Myocyte (in vitro differentiated cells): ENCODE measurements at regions not wholly inside any gene's neighbourhood (a gene's known extent, or its start where the extent isn't known, plus 50 kb on each side); places are given as distances from the start of the nearest gene placed in this dataset.
A peak's percentile ranks its signal among the peaks of the same experiment; 100 is the strongest.
"Not testable (repeated sequence)": the region's sequence is repeated elsewhere in the genome, so short reads cannot be mapped to it uniquely, and the experiment has no call there.

Experiments
- DNase-seq: peaks from one replicate; pipeline ENCODE4 v3.0.0-alpha.2; 2012; ENCODE audit warnings: low read depth

DNA sequence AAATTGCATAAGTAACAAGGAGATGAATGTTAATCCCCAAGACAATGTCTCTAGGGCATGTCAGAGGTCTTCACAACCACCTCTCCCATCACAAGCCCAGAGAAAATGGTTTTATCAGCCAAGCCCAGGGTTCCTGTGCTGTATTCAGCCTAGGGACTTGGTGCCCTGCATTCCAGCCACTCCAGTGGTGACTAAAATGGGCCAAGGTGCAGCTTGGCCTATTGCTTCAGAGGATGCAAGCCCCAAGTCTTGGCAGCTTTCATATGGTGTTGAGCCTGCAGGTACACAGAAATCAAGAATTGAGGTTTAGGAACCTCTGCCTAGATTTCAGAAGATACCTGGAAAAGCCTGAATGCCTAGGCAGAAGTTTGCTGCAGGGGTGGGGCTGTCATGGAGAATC is 1118.6 kb downstream of the PLA2G4A start:
- DNase-seq = no peak

DNA sequence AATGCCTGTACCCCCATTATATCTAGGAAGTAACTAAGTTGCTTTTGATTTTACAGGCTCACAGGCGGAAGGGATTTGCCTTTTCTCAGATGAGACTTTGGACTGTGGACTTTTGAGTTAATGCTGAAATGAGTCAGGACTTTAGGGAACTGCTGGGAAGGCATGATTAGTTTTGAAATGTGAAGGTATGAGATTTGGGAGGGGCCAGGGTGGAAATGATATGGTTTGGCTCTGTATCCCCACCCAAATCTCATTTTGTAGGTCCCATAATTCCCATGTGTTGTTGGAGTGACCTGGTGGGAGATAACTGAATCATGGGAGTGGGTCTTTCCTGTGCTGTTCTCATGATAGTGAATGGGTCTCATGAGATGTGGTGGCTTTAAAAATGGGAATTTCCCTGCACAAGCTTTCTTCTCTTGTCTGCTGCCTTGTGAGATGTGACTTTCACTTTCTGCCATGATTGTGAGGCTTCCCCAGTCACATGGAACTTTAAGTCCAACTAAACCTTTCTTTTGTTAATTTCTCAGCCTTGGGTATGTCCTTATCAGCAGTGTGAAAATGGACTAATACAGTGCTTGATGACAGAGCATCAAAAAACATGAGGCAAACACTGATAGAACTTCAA is 1119.5 kb downstream of the PLA2G4A start:
- no peak for DNase-seq

DNA sequence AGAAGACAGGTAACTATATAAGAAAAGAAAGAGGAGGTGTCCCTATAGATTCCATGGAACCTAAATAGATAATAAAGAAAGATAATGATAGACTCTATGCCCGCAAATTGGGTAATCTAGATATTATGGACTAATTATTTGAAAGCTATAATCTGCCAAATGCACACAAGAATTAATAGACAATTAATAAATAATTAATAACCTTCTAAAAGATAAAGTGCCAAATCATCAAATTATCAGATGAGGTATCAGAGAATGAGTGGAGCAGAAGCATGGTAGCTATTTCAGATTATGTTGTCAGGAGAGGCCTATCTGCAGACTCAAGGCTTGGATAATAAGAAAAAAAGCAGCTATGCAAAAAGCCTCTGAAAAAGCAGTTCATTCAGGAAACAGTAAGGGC is 1120.8 kb downstream of the PLA2G4A start:
- DNase-seq = no peak

DNA sequence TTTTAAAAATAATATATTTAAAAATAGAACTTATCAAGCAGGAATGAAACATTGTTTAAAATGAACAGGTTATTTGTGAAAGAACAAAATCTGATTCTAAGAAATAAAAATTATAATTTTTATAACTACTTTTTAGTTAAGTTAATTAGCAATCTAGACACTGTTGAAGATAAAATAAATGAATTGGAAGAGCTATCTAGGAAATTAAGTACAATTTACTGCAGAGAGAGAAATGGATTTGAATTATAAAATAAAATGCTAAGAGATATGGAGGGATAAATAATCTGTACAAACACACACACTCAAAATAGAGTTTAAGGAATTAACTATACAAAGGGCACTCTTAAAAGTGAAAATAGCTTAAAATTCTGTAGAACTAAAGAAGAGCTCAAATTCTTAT is 1123.1 kb downstream of the PLA2G4A start:
- no peak for DNase-seq

DNA sequence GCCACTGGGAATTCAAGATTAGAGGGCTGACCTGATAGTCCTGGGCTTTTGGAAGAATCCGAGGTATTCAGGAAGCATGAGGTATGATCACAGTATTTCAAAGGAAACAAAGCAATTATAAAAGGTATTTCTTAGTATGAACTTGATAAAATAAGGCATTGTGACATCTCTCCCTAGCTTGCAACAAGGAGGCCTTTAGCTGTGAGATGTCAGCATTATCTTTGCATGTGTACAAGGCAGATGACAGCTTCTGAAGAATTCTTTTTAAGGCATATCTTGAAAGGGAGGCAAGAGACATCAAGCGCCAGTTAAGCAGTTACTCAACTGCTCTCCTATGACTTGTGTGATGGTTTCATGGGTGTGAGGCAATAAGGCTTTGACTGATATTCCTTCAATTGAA is 1123.7 kb downstream of the PLA2G4A start:
- DNase-seq = no peak

DNA sequence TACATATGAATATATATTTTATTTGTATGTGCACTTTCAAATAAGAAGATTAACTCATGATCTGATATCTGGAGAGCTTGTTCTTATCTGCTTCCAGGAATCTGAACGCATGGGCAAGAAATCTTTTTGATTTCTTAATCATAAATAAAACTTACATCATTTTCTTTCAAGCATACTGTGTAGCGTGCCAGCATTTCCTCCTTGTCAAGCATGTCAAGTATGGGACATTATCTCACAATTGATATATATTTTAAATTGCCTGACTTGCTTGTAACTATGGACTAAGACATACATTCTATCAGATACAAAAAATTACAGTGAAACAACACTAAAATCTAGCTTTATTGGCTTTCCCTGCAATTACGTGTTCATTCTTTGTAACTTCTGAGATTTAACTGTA is 1128.2 kb downstream of the PLA2G4A start:
- no peak for DNase-seq

DNA sequence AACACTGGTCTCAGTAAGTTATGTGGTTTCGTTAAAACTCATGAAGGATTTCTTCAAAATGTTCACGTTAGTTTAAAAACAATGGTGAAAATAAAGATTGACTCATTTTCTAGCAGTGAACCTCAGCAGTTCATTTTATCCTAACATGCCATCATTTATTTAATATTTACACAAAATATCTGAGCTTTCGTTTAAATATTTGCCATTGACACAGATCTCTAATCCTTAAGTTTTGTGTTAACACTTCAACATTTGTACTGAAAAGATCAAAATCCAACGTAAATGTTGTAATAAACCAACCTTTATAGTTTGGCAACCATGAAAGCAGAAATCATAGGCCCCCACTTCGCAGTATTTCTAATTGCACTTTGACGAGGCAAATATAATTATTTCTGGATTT is 1129.5 kb downstream of the PLA2G4A start:
- no peak for DNase-seq

DNA sequence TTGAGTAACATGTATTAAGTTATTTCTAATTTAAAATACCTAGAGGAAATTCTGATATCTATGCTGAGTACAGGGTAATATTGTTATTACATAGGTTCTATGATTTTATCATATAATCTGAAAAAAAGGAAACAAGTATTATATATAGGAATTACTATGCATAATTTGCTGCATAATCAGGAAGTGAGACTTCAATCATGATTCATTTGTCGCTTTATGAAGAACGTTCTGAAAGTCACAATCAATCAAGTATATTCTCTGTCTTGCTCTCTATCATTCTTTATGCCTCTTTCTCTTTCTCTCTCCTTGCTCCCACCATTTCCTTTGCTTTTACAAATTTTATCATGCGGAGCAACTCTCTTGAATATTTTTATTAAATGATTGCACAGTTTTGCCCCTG is 1130.3 kb downstream of the PLA2G4A start:
- no peak for DNase-seq

DNA sequence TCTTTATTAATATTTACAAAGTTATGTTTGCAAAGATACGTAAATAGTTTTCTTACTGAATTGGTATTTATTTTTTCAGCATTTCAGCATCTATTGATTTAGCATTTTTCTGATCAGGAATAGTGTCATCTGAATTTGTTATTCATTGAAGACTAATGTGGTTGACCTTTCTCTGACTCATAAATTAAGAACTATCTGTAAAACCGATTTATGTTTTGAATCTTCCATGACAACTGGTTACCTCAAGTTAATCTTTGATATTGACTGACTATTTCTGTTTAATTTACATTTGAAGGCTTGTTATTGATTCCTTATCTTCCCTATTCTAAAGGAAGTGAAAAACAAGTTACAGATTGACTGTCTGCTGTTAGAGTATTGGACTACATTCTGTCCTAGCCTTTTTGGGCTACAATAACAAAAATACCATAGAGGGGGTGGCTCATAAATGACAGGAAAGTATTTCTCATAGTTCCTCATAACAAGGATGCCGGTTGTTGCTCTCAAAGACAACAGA is 1131.4 kb downstream of the PLA2G4A start:
- DNase-seq = no peak

DNA sequence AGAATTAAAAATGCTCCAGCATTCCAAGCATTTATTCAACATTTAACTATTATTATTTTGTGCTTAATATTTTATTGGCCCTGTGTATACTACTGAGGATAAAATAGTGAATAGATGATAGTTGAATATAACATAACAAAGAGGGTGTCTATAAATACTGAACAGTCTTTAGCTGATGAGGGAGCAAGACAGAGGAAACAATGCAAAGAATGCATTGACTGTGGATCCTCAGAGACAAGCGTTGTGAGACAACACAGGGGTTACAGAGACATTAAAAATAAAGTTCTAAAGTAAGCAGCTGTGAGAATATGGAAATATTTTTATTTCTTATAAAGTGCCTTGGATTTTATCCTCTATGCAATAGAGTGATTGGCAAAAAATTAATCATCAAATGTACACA is 1133.1 kb downstream of the PLA2G4A start:
- DNase-seq = no peak

DNA sequence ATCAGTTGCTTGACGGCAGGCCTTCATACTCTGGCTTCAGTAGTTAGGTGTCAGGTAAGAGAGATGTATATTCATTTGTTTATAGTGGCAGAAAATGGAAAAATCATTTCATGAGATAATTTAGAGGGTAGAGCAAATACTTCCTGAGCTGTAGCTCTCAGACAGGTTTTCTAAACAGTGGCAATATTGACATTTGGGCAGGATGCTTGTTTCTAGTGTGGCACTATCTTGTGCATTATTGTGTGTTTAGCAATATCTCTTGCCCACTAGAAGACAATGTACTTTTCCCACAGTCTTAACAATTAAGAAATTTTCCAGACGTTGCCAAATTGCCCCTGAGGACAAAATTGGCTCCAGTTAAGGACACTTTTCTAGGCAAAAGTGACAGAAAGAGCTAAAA is 1143.1 kb downstream of the PLA2G4A start:
- no peak for DNase-seq

DNA sequence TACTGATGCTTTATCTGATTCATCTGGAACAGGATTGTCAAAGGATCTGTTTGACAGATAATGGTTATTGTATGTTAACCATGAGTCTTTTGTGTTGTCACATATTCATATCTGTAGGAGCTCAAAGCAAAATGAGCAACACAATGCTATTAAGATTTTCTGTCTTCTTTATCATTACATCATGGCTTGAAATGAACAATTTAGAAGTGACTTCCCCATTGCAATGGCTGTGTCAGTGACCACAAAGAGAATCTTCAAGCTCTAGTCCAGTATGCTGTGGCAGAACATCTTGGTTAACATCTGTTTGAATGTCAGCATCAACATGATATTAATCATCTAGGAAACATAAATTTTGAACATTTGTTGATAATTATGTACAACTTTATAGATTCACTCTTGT is 1148.5 kb downstream of the PLA2G4A start:
- no peak for DNase-seq

DNA sequence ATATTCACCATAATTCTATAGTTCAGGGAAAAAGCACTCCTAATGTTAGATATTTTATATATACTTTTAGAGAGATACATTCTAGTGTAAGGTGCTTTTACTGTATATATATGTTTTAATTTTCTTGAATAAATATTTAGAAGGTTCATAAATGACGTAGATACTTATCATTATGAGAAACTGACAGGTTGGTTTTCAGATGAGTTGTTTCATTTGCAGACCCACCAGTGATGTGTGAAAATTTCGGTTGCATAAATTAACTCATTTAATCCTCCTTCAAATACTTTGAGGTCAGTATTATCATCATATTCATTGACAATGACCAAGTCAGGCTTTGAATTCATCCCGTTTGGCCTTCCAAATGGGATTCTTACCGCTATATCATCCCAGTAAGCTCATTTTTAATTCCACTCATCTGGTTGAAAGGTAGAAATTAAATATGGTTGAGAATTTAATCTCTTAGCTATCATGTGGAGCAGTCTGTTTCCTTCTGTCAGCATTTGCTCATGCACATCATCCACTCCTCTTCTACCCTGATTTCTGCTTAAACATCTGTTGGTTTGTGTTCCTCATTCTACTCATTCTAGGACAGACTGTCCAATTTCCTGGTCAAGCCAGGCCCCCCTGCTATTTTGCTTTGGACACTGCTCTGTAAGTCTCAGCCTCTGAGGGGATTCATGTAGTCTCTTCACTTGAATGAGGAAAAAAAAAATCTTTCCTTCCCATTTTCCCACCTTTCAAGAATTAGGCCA is 1156.6 kb downstream of the PLA2G4A start:
- DNase-seq = no peak

DNA sequence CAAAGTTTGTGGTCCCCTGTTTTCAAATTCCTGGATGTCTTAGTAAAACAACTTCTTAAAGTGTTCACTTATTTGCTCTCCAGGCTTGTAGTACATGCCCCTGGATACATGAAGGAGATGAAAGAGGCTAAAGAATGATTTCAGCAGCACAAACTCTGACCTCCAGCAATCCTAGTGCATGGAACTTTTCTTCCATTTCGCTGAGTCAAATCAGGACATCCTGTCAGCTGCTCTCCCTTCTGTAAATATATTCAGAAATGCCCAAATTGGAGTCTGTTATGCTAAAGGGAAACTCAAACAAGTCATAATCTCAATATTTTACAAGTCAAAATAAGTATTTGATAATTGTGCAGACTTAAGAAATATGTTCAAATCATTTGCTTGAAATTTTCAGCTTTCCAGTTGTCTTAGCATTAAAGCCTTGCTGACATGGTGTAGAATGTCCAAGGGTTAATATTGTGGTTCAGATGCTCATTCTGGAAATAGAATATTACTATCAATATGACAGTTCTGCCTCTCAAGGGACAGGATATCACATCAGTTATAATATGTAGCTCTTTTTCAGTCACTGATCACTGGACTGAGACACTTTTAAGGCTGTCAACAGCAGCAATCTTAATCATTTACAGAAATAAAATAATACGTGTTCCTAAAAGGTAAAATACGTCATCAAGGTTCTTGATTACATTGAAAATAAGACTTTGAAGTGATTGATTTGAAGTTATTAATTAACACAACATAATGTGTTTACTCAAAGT is 1157.3 kb downstream of the PLA2G4A start:
- DNase-seq = peak; percentile 20

DNA sequence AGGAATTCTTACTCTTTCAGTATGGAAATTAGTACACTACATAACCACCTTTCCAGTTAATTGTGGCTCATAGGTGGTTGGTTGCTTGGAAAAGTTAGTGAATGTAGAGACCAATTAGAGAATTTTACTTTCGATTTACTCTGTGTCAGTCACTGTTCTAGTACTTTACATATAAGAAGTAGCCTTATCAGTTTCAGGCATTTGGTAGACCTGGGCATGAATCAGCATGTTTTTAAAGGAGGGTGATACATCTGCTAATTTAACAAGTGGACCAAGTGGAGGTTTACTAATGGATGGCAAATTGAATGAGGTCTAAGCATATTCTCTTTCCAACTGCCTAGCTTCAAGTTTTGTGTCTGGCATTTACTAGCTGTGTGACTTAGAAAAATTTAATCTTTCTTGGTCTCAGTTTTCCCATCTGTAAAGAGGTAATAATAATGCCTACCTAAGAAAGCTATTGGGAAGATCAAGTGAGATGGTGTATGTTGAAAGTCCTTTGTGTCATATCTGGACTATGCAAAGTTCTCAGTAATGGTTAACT is 1158.6 kb downstream of the PLA2G4A start:
- DNase-seq = no peak

DNA sequence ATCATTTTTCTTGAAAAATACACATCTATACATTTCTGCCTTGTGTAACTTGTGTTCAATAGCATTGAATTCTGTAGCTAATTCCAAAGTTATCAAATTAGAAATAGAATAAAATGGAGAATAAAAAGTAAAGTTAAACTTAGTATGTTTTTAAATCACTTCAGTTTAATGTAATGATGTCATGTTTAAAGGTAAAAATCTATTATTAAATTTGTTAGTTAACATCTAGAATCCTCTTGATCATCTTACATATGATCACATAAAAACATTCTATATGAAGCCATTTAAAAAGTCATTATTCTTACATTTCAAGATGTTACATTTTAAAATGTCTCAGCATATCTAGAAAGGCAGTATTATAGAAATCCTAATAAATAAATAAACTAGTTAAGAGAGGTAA is 1163.2 kb downstream of the PLA2G4A start:
- no peak for DNase-seq

DNA sequence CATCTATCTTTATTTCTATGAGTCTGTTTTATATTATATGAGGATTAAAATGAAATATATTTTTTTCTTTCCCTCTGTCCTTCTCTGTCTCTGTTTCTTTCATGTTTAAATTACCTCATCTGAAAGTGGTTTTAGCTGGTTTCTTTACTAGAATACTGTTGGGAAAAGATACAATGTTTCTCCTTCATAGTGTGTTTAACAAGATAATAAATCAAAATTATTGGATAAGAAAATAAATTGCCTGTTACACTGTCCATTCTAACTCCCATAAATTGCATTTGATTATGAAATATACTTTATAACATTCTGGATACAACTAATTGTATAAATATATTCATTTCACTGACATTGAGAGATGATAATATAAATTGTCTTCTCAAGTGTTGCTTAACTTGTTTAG is 1168.0 kb downstream of the PLA2G4A start:
- DNase-seq = no peak

DNA sequence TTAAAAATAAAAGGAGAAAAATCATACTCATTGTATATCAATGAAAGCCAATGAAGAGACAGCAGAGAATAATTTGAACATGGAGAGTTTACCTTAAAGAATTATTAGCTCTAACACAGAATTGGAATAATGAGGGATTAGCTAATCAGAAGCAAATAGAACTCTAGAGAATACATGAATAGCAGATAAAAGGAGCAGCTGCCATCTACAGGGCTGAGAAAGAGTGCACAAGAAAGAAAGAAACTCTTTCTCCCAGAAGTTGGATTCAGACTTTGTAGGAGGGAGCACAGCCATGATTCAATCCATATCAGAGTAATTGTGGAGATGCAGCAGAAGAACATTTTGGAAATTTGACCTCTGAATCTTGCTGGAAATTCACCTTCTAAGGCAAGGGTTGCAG is 1171.2 kb downstream of the PLA2G4A start:
- DNase-seq = no peak

DNA sequence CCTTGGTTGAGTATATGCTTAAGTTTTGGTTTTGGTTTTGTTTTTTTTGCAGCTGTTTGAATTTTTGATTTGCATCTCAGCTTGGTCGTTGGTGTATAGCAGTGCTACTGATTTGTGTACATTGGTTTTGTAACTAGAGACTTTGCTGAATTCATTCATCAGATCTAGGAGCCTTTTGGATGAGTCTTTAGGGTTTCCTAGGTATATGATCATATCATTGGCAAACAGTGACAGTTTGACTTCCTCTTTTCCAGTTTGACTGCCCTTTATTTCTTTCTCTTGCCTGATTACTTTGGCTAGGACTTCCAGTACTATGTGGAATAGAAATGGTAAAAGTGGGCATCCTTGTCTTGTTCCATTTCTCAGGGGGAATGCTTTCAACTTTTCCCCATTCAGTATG is 1174.9 kb downstream of the PLA2G4A start:
- DNase-seq = not testable (repeated sequence)

DNA sequence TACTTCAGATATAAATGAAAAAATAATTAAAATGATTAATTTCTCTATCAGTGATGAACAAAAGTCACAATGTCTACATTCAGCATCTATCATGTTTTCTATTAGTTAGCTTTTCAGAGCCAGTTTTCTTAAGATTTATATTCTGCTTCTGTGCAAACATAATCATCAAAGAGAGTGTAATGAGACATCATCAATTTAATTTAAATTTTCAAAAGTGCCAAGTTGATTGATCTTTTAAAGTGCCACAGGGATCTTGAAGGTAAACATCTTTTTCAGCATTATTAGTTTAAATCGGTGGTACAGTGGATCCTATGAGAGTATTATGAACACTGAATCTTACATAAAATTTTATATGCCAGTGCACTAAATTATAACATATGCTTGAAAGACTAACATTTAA is 1176.1 kb downstream of the PLA2G4A start:
- DNase-seq = no peak

DNA sequence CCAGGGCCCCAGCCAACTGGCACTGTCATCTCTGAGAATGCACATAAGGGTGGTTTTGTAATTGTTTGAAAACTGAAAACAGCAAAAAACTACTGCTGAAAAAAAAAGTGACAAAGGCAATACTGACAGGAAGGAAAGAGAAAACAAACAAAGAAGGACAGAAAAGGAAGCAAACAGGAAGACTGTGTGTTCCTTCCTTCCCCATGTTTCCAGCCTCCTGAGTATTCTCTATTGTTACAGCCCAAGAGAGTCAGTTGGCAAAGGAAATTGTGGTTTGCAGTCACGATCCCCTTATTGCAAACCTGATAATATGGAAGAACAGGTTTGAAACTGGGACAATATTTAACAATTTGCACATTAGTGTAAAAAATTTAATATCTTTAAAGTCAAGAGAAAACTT is 1177.6 kb downstream of the PLA2G4A start:
- DNase-seq = no peak

DNA sequence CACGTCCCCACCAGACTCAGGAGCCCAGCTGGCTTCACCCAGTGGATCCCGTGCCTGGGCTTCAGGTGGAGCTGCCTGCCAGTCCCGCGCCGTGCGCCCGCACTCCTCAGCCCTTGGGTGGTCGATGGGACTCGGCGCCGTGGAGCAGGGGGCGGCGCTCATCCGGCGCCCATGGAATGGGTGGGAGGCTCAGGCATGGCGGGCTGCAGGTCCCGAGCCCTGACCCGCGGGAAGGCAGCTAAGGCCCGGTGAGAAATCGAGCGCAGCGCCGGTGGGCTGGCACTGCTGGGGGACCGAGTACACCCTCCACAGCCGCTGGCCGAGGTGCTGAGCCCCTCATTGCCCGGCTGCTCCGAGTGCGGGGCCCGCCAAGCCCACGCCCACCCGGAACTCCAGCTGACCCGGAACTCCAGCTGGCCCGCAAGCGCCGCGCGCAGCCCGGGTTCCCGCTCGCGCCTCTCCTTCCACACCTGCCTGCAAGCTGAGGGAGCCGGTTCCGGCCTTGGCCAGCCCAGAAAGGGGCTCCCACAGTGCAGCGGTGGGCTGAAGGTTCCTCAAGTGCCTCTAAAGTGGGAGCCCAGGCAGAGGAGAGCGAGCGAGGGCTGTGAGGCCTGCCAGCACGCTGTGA is 1184.6 kb downstream of the PLA2G4A start:
- not testable (repeated sequence) for DNase-seq
